Endometrial microvascular endothelial cells (primary cell): ENCODE measurements at regions not wholly inside any gene's neighbourhood (a gene's known extent, or its start where the extent isn't known, plus 50 kb on each side); places are given as distances from the start of the nearest gene placed in this dataset.

Source experiments
- in situ Hi-C: cut with HindIII; loops from 2 replicates; pipeline ENCODE4 v1.10.0; 2017; ENCODE audit warnings: low sequenced_read_pairs, low pct_unique_long_range_greater_than_20kb; ENCODE audit errors: inconsistent ontology term

DNA sequence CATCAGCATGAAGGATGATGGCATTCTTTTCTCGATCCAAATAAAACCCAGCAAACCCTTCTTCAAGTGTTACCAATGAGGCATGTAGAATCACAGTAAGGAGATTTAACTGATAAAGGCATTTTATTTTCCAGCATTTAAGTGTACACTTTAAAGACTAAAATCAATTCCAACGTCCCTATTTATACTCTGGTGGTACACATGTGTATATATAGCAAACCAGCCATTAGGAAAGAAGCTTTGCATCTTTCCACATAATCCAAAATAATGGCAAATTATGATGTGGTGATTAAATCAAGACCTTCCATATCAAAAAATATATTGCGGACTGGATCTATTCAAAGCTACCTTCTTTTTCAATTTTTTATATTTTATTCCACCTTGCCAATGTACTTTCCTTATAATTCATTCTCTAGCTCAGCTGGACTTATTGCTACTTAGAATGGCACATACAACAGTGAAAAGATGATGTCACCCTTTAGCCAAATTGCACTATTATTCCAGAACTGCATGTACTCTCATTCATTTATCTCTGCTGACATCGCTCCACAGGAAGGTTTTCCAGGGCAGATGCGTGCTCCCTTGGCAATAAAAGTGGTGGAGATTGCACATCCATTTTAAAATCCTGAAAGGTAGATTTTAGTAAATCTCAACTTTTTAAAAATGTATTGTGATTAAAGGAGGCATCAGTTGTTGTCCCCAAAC is 63.3 kb upstream of the SLC30A5 start:
- in situ Hi-C loops: no loop called here

DNA sequence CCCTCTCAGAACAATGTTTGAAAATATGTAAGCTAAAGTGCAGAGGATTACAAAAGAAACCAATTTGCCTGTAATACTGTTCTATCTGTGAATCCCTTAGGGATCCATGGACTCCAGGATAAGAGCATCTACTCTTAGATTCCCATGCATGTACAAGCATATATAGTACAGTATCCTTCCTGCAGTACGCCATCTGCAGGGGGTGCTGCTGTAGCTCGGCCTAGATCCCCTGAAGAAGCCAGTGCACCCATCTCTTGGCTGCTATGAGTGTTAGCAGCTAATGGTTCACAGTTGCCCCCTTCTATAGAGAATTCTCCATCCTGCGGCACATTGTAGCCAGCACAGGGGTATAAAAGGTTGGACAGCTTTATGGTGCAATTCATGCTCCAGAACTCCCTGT is 61.8 kb upstream of the SLC30A5 start:
- in situ Hi-C loops: no loop called here

DNA sequence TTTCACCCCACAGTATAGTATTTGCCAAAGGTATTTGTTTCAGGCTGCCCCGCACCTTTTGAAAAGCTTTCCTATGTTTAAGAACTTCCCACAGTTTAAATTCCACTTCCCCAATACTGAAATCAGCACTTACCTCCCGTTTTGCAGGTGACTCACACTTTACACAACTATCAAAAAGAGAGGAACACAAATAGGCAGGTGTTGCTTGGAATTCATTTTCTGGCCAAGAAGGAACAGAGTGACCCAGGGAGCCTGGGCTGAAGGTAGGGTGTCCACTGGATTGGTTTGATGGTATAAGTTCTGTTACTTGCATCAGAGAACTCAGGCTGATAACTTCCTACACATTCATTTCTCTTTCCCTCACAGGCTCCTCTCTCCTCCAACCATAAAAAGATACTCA is 60.1 kb upstream of the SLC30A5 start:
- in situ Hi-C loops: no loop called here

DNA sequence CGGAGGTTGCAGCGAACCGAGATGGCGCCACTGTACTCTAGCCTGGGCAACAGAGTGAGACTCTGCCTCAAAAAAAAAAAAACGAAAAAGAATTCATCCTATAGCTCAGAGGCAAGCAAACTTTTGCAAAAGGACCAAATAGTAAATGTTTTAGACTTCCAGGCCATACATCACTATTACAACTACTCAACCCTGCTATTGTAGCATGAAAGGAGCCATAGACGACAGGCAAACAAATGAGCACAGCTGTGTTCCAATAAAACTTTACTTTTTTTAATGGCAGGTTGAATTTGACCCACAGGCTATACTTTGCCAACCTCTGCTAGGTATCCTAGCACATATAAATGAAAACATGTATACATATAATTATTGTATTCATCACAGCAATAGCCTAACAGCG is 58.9 kb upstream of the SLC30A5 start:
- in situ Hi-C loops: no loop called here

GRCh38 chr5:69035665-69036064 is 58.1 kb upstream of the SLC30A5 start:
- in situ Hi-C loops: no loop called here

GRCh38 chr5:69038539-69038938 is 55.3 kb upstream of the SLC30A5 start:
- in situ Hi-C loops: no loop called here

DNA sequence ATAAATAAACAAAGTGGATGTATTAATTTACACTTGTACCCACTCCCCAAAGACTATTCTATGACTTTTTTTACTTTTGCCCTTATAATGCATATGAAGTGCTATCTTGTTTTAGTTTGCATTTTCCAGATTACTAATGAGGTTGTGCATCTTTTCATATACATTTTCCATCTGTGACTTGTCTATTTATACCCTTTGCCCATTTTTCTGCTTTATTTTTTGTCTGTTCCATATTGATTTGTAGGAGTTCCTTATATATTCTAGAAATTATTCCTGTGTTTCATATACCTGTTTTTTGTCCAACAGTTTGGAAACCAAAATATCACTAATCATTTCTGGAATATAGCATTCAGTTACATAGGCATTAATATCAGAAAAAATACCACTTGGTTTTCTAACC is 54.0 kb upstream of the SLC30A5 start:
- in situ Hi-C loops: no loop called here

DNA sequence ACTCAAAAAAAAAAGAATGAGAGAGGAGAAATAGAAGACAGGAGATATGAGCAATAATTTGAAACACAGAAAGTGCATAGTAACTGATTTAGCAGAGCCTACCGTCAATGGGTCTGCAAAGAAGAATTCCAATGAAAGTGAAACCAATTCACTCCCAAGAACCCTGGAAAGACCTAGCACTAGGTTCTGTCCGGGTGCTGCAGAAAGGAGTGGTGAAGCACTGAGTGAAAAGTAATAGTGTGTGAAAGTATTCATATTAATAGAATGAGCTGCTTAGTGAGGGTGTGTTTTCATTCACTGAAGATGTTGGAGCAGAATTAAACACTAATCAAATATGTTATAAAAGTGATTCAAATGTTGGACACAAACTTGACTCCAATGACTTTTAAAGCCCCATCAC is 51.3 kb upstream of the SLC30A5 start:
- in situ Hi-C loops: no loop called here

GRCh38 chr5:69042915-69043654 is 50.7 kb upstream of the SLC30A5 start:
- in situ Hi-C loops: no loop called here

- in situ Hi-C loops: no loop called here
Measured at GRCh38 chr5:69043655-69043996, 50.2 kb upstream of the SLC30A5 start.
